Body of pancreas (tissue), 4 donors: ENCODE measurements at regions not wholly inside any gene's neighbourhood (a gene's known extent, or its start where the extent isn't known, plus 50 kb on each side); places are given as distances from the start of the nearest gene placed in this dataset.
A peak's percentile ranks its signal among the peaks of the same experiment; 100 is the strongest.

Experiments used
- ATAC-seq: fragments of 150-250 bp; one replicate; pipeline ENCODE4 v1.9.1; 2016
- DNase-seq, 4 donors: peaks; one replicate each; pipeline ENCODE4 v3.0.0-alpha.2; 2019
- H3K27ac ChIP-seq, 4 donors: fragments of 200-600 bp; sonication (generic); 1 replicate in 3 of 4; 2 replicates in 1 of 4; pipeline versions ENCODE4 v1.5.1 to v1.6.1; 2016 to 2019; ENCODE audit warnings: mild to moderate bottlenecking in 1 of 4, mixed read lengths in 1 of 4, moderate library complexity in 1 of 4
- H3K27me3 ChIP-seq, 2 donors: fragments of 200-600 bp; sonication (generic); one replicate each; pipeline ENCODE4 v1.6.0; 2016; ENCODE audit warnings: mild to moderate bottlenecking in 1 of 2
- H3K36me3 ChIP-seq, 2 donors: fragments of 200-600 bp; sonication (generic); replicated peaks in 1 of 2; 2 replicates each; pipeline ENCODE4 v1.5.1; 2016; ENCODE audit warnings: low read depth in 2 of 2; ENCODE audit not compliant: insufficient read depth in 1 of 2
- H3K4me1 ChIP-seq: fragments of 200-600 bp; sonication (generic); one replicate; pipeline ENCODE4 v1.6.0; 2016
- H3K4me3 ChIP-seq, 2 donors: fragments of 200-600 bp; sonication (generic); 1 replicate in 1 of 2; 2 replicates in 1 of 2; pipeline ENCODE4 v1.5.1; 2016 to 2019
- H3K9me3 ChIP-seq, 3 donors: fragments of 200-600 bp; sonication (generic); 1 replicate in 2 of 3; 2 replicates in 1 of 3; pipeline ENCODE4 v1.5.1; 2016
- CTCF ChIP-seq, 7 experiments: fragments of 450-650 bp in 4 of 7; fragments of 200-600 bp in 3 of 7; sonication (generic) in 3 of 7; IDR thresholded peaks; one replicate each; pipeline ENCODE4 v1.5.1; 2016 to 2019; ENCODE audit warnings: antibody characterized with exemption in 7 of 7
- POLR2A ChIP-seq, 3 donors: fragments of 450-650 bp; IDR thresholded peaks; one replicate each; pipeline ENCODE4 v1.6.1; 2016; ENCODE audit warnings: antibody characterized with exemption in 3 of 3, mild to moderate bottlenecking in 2 of 3
- WGBS, 2 donors: methylation state at CpG; one replicate each; pipeline ENCODE4 v1.1.5; 2017; 5-methylcytosine and 5-hydroxymethylcytosine counted together
- intact Hi-C: fragments of 100-400 bp; cut with DNase I; formaldehyde crosslinking; loops from one replicate; pipeline ENCODE4 v1.15.1; 2023

- TF ChIP-seq POLR2A (IDR thresholded peaks at IDR 0.05) (no peak), CTCF (IDR thresholded peaks at IDR 0.05) (no peak)
- ATAC-seq (no peak), DNase-seq (no peak)
- intact Hi-C loops: no loop called here
- Histone ChIP-seq H3K4me3 (no peak overlapping the region), H3K4me1 (no peaks in the 10 kb centered on the region), H3K27ac (no peak overlapping the region), H3K27me3 (no peaks in the 10 kb centered on the region), H3K9me3 (no peaks in the 10 kb centered on the region), H3K36me3 (no peaks in the 10 kb centered on the region)
- 86 to 94% methylated on average over 2 of the region's 2 CpGs for WGBS, 2 donors
Measured at GRCh38 chr10:33776419-33777070, 442.1 kb upstream of the NRP1 start.

- Histone ChIP-seq H3K36me3 (no peaks in the 10 kb centered on the region), H3K27ac (no peak overlapping the region), H3K4me1 (no peaks in the 10 kb centered on the region), H3K4me3 (no peak overlapping the region), H3K27me3 (no peaks in the 10 kb centered on the region), H3K9me3 (no peaks in the 10 kb centered on the region)
- 74 to 77% methylated on average over 4 of the region's 4 CpGs for WGBS, 2 donors
- intact Hi-C loops: no loop called here
- DNase-seq (no peak), ATAC-seq (no peak)
- TF ChIP-seq POLR2A (IDR thresholded peaks at IDR 0.05) (no peak), CTCF (IDR thresholded peaks at IDR 0.05) (no peak)
Measured at GRCh38 chr10:33774857-33775256, 440.4 kb upstream of the NRP1 start.

GRCh38 chr10:33773886-33774480, 439.5 kb upstream of the NRP1 start:
- Histone ChIP-seq H3K27me3 (no peaks in the 10 kb centered on the region), H3K36me3 (no peaks in the 10 kb centered on the region), H3K27ac (no peak overlapping the region), H3K4me3 (no peak overlapping the region), H3K4me1 (no peaks in the 10 kb centered on the region), H3K9me3 (no peaks in the 10 kb centered on the region)
- DNase-seq: no peak
- WGBS, 2 donors: 85 to 93% methylated on average over 20 to 21 of the region's 21 CpGs
- ATAC-seq: no peak
- intact Hi-C loops: no loop called here
- TF ChIP-seq CTCF (IDR thresholded peaks at IDR 0.05) (no peak), POLR2A (IDR thresholded peaks at IDR 0.05) (no peak)

- no peak for DNase-seq
- WGBS, 2 donors: 33 to 57% methylated on average over 4 of the region's 4 CpGs
- peak overlapping the region in 2 of 4 donors; percentile 27 to 47 for H3K27ac ChIP-seq
Measured at GRCh38 chr10:33773253-33773573, 438.7 kb upstream of the NRP1 start.

More at GRCh38 chr10:33773253-33773573, 438.7 kb upstream of the NRP1 start:
- TF ChIP-seq CTCF (IDR thresholded peaks at IDR 0.05): no peak
- TF ChIP-seq POLR2A (IDR thresholded peaks at IDR 0.05): no peak
- ATAC-seq: no peak
- no peaks in the 10 kb centered on the region for H3K27me3 ChIP-seq
- intact Hi-C loops: no loop called here
- H3K36me3 ChIP-seq: no peaks in the 10 kb centered on the region
- H3K9me3 ChIP-seq: no peaks in the 10 kb centered on the region
- no peaks in the 10 kb centered on the region for H3K4me1 ChIP-seq
- no peak overlapping the region for H3K4me3 ChIP-seq
